ENCODE measurements at regions not wholly inside any gene's neighbourhood (a gene's known extent, or its start where the extent isn't known, plus 50 kb on each side); places are given as distances from the start of the nearest gene placed in this dataset.

DNA sequence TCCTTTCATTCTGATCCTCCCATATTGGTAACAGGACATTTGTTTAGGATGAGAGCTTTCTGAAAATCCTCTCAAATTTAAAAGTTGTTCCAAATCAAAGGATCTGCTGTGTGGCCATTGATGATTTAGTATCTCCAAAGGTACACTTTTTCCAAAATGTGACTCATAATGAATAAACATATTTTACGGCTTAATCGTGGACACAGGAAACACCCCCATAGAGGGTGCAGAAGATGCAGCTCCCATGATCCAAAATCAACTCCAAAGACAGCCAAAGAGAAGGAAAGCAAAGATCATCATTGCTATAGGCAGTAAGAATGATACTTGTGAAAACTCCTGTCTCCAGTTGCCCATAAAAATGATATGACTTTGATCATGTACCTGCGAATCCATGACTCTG lies 239.7 kb downstream of the PIK3R1 start:
- no peak for ATAC-seq
- TF ChIP-seq, protein P1, sequence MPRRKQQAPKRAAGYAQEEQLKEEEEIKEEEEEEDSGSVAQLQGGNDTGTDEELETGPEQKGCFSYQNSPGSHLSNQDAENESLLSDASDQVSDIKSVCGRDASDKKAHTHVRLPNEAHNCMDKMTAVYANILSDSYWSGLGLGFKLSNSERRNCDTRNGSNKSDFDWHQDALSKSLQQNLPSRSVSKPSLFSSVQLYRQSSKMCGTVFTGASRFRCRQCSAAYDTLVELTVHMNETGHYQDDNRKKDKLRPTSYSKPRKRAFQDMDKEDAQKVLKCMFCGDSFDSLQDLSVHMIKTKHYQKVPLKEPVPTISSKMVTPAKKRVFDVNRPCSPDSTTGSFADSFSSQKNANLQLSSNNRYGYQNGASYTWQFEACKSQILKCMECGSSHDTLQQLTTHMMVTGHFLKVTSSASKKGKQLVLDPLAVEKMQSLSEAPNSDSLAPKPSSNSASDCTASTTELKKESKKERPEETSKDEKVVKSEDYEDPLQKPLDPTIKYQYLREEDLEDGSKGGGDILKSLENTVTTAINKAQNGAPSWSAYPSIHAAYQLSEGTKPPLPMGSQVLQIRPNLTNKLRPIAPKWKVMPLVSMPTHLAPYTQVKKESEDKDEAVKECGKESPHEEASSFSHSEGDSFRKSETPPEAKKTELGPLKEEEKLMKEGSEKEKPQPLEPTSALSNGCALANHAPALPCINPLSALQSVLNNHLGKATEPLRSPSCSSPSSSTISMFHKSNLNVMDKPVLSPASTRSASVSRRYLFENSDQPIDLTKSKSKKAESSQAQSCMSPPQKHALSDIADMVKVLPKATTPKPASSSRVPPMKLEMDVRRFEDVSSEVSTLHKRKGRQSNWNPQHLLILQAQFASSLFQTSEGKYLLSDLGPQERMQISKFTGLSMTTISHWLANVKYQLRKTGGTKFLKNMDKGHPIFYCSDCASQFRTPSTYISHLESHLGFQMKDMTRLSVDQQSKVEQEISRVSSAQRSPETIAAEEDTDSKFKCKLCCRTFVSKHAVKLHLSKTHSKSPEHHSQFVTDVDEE (CRISPR knock-in tag; IDR thresholded peaks at IDR 0.05) = no peak
- no peak for TF ChIP-seq BACH2 (CRISPR knock-in tag; IDR thresholded peaks at IDR 0.05; ENCODE audit: borderline replicate concordance)
- no peak for TF ChIP-seq ZFP3 (CRISPR knock-in tag; IDR thresholded peaks at IDR 0.05)
- TF ChIP-seq TCF4 (CRISPR knock-in tag; IDR thresholded peaks at IDR 0.05; ENCODE audit: borderline replicate concordance) = no peak
- TF ChIP-seq OSR1 (CRISPR knock-in tag; IDR thresholded peaks at IDR 0.05) = no peak
- TF ChIP-seq ESRRG (CRISPR knock-in tag; IDR thresholded peaks at IDR 0.05) = no peak
- TF ChIP-seq ISL1 (CRISPR knock-in tag; IDR thresholded peaks at IDR 0.05) = no peak

DNA sequence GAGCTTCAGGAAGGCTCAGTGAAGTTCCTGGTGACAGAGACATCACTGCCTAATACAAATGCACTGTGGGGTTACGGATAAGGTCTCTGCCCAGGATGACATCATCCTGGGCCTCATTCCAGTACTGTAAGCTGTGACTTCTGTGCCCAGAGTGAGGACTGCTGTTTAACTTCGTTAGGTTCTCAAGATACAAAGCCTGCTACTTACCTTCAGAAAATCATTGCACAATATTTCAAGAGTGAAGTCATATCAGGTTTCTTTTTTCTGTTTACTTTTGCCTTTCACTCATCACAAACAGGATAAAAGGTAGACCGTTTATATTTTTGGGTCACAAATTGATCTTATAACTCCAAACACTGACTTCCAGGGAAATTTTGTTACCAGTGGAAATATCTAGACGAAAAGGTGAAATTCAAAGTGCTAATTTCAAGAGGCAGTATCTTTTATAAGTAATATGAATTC lies 241.2 kb downstream of the PIK3R1 start:
- TF ChIP-seq, protein P2, sequence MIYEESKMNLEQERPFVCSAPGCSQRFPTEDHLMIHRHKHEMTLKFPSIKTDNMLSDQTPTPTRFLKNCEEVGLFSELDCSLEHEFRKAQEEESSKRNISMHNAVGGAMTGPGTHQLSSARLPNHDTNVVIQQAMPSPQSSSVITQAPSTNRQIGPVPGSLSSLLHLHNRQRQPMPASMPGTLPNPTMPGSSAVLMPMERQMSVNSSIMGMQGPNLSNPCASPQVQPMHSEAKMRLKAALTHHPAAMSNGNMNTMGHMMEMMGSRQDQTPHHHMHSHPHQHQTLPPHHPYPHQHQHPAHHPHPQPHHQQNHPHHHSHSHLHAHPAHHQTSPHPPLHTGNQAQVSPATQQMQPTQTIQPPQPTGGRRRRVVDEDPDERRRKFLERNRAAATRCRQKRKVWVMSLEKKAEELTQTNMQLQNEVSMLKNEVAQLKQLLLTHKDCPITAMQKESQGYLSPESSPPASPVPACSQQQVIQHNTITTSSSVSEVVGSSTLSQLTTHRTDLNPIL (CRISPR knock-in tag; IDR thresholded peaks at IDR 0.05; ENCODE audit: low read depth) = peak; percentile 47; the same call in 1 of the 2 replicates
- TF ChIP-seq POU6F1 (CRISPR knock-in tag; IDR thresholded peaks at IDR 0.05; ENCODE audit: borderline replicate concordance, low read depth) = no peak
- TF ChIP-seq ZC3H10 (CRISPR knock-in tag; IDR thresholded peaks at IDR 0.05) = no peak
- no peak for TF ChIP-seq TCF4 (CRISPR knock-in tag; IDR thresholded peaks at IDR 0.05; ENCODE audit: borderline replicate concordance)
- TF ChIP-seq ZFP3 (CRISPR knock-in tag; IDR thresholded peaks at IDR 0.05) = peak; percentile 59; the same call in 1 of the 2 replicates
- no peak for TF ChIP-seq RARB (CRISPR knock-in tag; IDR thresholded peaks at IDR 0.05)
- TF ChIP-seq, protein P1 (CRISPR knock-in tag; IDR thresholded peaks at IDR 0.05) = no peak
- no peak for TF ChIP-seq PPARA (CRISPR knock-in tag; IDR thresholded peaks at IDR 0.05; ENCODE audit: borderline replicate concordance)
- TF ChIP-seq SNAI2 (CRISPR knock-in tag; IDR thresholded peaks at IDR 0.05) = peak; percentile 39; the same call in 1 of the 2 replicates
- no peak for TF ChIP-seq ARNTL (CRISPR knock-in tag; IDR thresholded peaks at IDR 0.05; ENCODE audit: borderline replicate concordance, low read depth)
- TF ChIP-seq PATZ1 (CRISPR knock-in tag; IDR thresholded peaks at IDR 0.05; ENCODE audit: borderline replicate concordance) = no peak
- TF ChIP-seq ISL1 (CRISPR knock-in tag; IDR thresholded peaks at IDR 0.05) = peak; percentile 60
- no peak for TF ChIP-seq ZFP30 (CRISPR knock-in tag; IDR thresholded peaks at IDR 0.05)
- peak; percentile 67 for ATAC-seq

DNA sequence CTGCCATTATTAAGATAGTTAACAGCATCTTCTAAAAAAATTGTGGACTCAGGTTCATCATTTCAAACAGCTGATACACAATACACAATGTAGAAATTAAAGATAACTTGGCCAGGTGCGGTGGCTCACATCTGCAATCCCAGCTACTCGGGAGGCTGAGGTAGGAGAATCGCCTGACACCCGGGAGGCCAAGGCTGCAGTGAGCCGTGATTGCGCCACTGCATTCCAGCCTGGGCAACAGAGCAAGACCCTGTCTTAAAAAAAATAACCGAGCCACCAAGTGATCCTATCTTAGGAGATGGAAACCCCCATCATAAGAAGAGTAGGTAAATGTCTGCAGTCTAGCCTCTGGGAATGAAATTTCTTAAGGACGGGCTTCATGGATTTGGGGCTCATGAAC lies 241.7 kb downstream of the PIK3R1 start:
- ATAC-seq = no peak
- TF ChIP-seq TCF4 (CRISPR knock-in tag; IDR thresholded peaks at IDR 0.05; ENCODE audit: borderline replicate concordance) = no peak
- TF ChIP-seq ISL1 (CRISPR knock-in tag; IDR thresholded peaks at IDR 0.05) = no peak
- TF ChIP-seq ZNF565 (CRISPR knock-in tag; conservative IDR thresholded peaks at IDR 0.05; ENCODE audit: low read depth) = no peak
- TF ChIP-seq, protein P2 (CRISPR knock-in tag; IDR thresholded peaks at IDR 0.05; ENCODE audit: low read depth) = no peak
- TF ChIP-seq ZC3H10 (CRISPR knock-in tag; IDR thresholded peaks at IDR 0.05) = no peak
- TF ChIP-seq ZFP3 (CRISPR knock-in tag; IDR thresholded peaks at IDR 0.05) = no peak
- TF ChIP-seq TOX (CRISPR knock-in tag; IDR thresholded peaks at IDR 0.05; ENCODE audit: borderline replicate concordance) = no peak
- TF ChIP-seq ZNF70 (CRISPR knock-in tag; IDR thresholded peaks at IDR 0.05) = no peak
- TF ChIP-seq CSRNP3 (CRISPR knock-in tag; IDR thresholded peaks at IDR 0.05) = no peak
- no peak for TF ChIP-seq GLIS3 (CRISPR knock-in tag; IDR thresholded peaks at IDR 0.05)
- TF ChIP-seq PPARA (CRISPR knock-in tag; IDR thresholded peaks at IDR 0.05; ENCODE audit: borderline replicate concordance) = no peak
- no peak for TF ChIP-seq SNAI2 (CRISPR knock-in tag; IDR thresholded peaks at IDR 0.05)
- TF ChIP-seq CSDC2 (CRISPR knock-in tag; IDR thresholded peaks at IDR 0.05) = no peak
- TF ChIP-seq ESRRG (CRISPR knock-in tag; IDR thresholded peaks at IDR 0.05) = no peak
- TF ChIP-seq BACH2 (CRISPR knock-in tag; IDR thresholded peaks at IDR 0.05; ENCODE audit: borderline replicate concordance) = no peak
- TF ChIP-seq OSR1 (CRISPR knock-in tag; IDR thresholded peaks at IDR 0.05) = no peak
- TF ChIP-seq ARNTL (CRISPR knock-in tag; IDR thresholded peaks at IDR 0.05; ENCODE audit: borderline replicate concordance, low read depth) = no peak

Measured in SK-N-SH treated with all-trans-retinoic acid at 6 μM for 48 hours (cell line).